CD4-positive, alpha-beta T cell (primary cell): ENCODE measurements at regions not wholly inside any gene's neighbourhood (a gene's known extent, or its start where the extent isn't known, plus 50 kb on each side); places are given as distances from the start of the nearest gene placed in this dataset.

Experiments
- ATAC-seq: fragments of 200-7000 bp; cut with Tn5 transposase; one replicate; pipeline ENCODE4 v1.10.0; 2022; ENCODE audit warnings: mild to moderate bottlenecking; ENCODE audit not compliant: poor library complexity
- CTCF ChIA-PET: fragments of 350-600 bp; sonication (Branson Sonifier 250); formaldehyde crosslinking; loops from one replicate; lab custom pipeline; 2021; ENCODE audit warnings: antibody characterized with exemption, inconsistent platforms; lab: Charles Lee
- POLR2A ChIA-PET: fragments of 350-600 bp; sonication (Branson Sonifier 250); formaldehyde crosslinking; loops from one replicate; lab custom pipeline; 2021; ENCODE audit warnings: antibody characterized with exemption, inconsistent platforms; lab: Charles Lee
- DNase-seq, 14 experiments: peaks; one replicate each; pipeline ENCODE4 v3.0.0-alpha.2; 2013 to 2020; ENCODE audit warnings: mixed read lengths in 2 of 14
- H3K27ac ChIP-seq, 2 donors: one replicate each; pipeline versions ENCODE4 v1.5.1 to v1.7.0; 2013; ENCODE audit warnings: low read length in 2 of 2, low read depth in 1 of 2, mild to moderate bottlenecking in 1 of 2
- H3K27me3 ChIP-seq, 2 experiments: 1 replicate in 1 of 2; 2 replicates in 1 of 2; pipeline versions ENCODE4 v1.6.1 to v1.7.0; 2013; ENCODE audit warnings: low read length in 2 of 2, control low read depth in 1 of 2, mild to moderate bottlenecking in 1 of 2, moderate library complexity in 1 of 2; ENCODE audit not compliant: insufficient read depth in 2 of 2, control insufficient read depth in 1 of 2
- H3K36me3 ChIP-seq: one replicate; pipeline ENCODE4 v1.6.1; 2013; ENCODE audit warnings: low read length, control low read depth; ENCODE audit not compliant: insufficient read depth
- H3K4me1 ChIP-seq: one replicate; pipeline ENCODE4 v1.6.1; 2013; ENCODE audit warnings: low read length, control low read depth; ENCODE audit not compliant: insufficient read depth
- H3K4me3 ChIP-seq: one replicate; pipeline ENCODE4 v1.5.1; 2013; ENCODE audit warnings: mild to moderate bottlenecking, low read length, moderate library complexity
- H3K9me3 ChIP-seq, 2 experiments: 1 replicate in 1 of 2; 2 replicates in 1 of 2; pipeline versions ENCODE4 v1.6.1 to v1.7.0; 2013; ENCODE audit warnings: low read length in 2 of 2, mild to moderate bottlenecking in 2 of 2, control low read depth in 1 of 2, moderate library complexity in 1 of 2; ENCODE audit not compliant: control insufficient read depth in 1 of 2, insufficient read depth in 1 of 2
- H3K27ac Mint-ChIP-seq: one replicate; pipeline ENCODE4 v1.8.0; 2020; ENCODE audit warnings: mixed read lengths
- H3K27me3 Mint-ChIP-seq: one replicate; pipeline ENCODE4 v1.8.0; 2021; ENCODE audit warnings: mixed read lengths
- H3K36me3 Mint-ChIP-seq: one replicate; pipeline ENCODE4 v1.8.0; 2021; ENCODE audit warnings: low read depth, mixed read lengths
- H3K4me1 Mint-ChIP-seq: one replicate; pipeline ENCODE4 v1.8.0; 2021; ENCODE audit warnings: low read depth, mixed read lengths
- H3K4me3 Mint-ChIP-seq: one replicate; pipeline ENCODE4 v1.8.0; 2020; ENCODE audit warnings: mild to moderate bottlenecking, mixed read lengths
- H3K9me3 Mint-ChIP-seq: one replicate; pipeline ENCODE4 v1.8.0; 2020; ENCODE audit warnings: mixed read lengths
- intact Hi-C, 2 experiments: fragments of 100-400 bp; cut with DNase I in 1 of 2; cut with micrococcal nuclease in 1 of 2; formaldehyde crosslinking; loops; one replicate each; pipeline versions ENCODE4 v1.15.1 to v1.9.0; 2023 to 2025; cut with DNase I, micrococcal nuclease
- TF ChIP-seq, protein P1 (sequence below): fragments of 200-600 bp; IDR thresholded peaks from one replicate; pipeline ENCODE4 v1.8.0; 2022; ENCODE audit warnings: antibody characterized with exemption, mild to moderate bottlenecking

DNA sequence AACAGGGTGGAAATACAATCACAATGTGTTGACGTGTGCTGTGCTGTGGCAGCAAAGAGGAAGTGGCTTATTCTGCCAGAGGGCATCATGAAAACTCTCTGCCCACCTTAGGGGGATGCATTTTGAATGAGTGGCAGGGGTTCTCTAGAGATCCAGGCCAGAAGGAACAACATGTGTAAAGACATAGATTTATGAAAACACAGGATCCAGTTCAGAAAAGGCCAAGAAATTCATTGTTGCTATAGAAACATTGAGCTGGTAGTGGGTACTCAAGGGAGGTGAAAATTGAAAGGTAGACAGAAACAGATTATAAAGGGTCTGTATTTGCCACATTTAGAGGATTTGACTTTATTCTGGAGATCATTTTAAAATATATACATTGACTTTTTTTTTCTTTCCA lies 417.7 kb downstream of the ENC1 start:
- intact Hi-C loops: no loop called here
- H3K36me3 ChIP-seq: no peaks in the 10 kb centered on the region
- no peak overlapping the region for H3K4me3 ChIP-seq
- POLR2A ChIA-PET: no interaction called here
- Mint-ChIP-seq H3K4me3 (no peak overlapping the region), H3K4me1 (no peaks in the 10 kb centered on the region), H3K27me3 (peaks cover 18% of the 10 kb centered on the region), H3K36me3 (no peaks in the 10 kb centered on the region), H3K9me3 (peaks cover 2% of the 10 kb centered on the region), H3K27ac (no peak overlapping the region)
- CTCF ChIA-PET: no interaction called here
- no peak overlapping the region for H3K27ac ChIP-seq
- H3K4me1 ChIP-seq: no peaks in the 10 kb centered on the region
- TF ChIP-seq, protein P1, sequence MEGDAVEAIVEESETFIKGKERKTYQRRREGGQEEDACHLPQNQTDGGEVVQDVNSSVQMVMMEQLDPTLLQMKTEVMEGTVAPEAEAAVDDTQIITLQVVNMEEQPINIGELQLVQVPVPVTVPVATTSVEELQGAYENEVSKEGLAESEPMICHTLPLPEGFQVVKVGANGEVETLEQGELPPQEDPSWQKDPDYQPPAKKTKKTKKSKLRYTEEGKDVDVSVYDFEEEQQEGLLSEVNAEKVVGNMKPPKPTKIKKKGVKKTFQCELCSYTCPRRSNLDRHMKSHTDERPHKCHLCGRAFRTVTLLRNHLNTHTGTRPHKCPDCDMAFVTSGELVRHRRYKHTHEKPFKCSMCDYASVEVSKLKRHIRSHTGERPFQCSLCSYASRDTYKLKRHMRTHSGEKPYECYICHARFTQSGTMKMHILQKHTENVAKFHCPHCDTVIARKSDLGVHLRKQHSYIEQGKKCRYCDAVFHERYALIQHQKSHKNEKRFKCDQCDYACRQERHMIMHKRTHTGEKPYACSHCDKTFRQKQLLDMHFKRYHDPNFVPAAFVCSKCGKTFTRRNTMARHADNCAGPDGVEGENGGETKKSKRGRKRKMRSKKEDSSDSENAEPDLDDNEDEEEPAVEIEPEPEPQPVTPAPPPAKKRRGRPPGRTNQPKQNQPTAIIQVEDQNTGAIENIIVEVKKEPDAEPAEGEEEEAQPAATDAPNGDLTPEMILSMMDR: no peak
- no peaks in the 10 kb centered on the region for H3K9me3 ChIP-seq
- peaks cover 0 to 6% of the 10 kb centered on the region in 2 experiments for H3K27me3 ChIP-seq
- no peak for ATAC-seq
- DNase-seq: no peak

DNA sequence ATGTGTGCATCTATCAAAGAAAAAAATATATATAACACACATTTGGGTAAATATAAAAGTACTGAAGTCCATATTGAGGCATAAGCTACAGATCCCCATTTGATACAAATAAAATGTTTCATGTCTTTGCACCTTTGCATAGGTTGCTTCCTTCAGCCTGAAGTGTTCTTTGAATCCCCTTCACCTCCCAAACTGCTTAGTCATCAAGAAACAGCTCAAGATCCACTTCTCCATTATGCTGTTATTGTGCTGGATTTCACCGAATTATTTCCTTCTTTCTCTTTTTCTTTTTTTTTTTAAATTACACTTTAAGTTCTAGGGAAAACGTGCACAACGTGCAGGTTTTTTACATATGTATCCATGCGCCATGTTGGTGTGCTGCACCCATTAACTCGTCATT lies 419.1 kb downstream of the ENC1 start:
- Histone ChIP-seq H3K4me1 (no peaks in the 10 kb centered on the region), H3K9me3 (no peaks in the 10 kb centered on the region), H3K27me3 (peaks cover 0 to 5% of the 10 kb centered on the region in 2 experiments), H3K36me3 (no peaks in the 10 kb centered on the region), H3K27ac (no peak overlapping the region), H3K4me3 (no peak overlapping the region)
- CTCF ChIA-PET: no interaction called here
- Mint-ChIP-seq H3K4me3 (no peak overlapping the region), H3K36me3 (no peaks in the 10 kb centered on the region), H3K9me3 (peaks cover 2% of the 10 kb centered on the region), H3K27me3 (peaks cover 14% of the 10 kb centered on the region), H3K4me1 (no peaks in the 10 kb centered on the region), H3K27ac (no peak overlapping the region)
- no peak for ATAC-seq
- TF ChIP-seq, protein P1: no peak
- intact Hi-C loops: no loop called here
- POLR2A ChIA-PET: no interaction called here
- DNase-seq: no peak

DNA sequence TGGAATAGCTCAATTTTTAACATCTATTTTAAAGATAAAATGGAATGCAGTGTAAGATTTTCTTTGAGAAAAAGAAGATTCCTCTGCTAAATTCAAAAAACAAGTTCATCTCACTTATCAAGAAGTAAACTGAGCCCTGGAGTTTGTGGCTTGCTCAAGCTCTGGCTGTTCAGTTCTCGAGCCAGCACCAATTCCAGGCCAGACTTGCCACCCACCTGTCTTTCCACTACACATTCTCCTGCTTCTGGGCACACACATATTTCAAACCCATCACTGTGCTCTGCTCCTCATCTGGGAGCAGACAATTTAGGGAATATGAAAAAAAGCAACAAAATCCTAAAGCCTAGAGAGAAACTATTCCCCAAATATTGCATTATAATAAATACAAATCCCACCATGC lies 424.5 kb downstream of the ENC1 start:
- no peak for DNase-seq
- H3K27ac Mint-ChIP-seq: no peak overlapping the region
- ChIA-PET CTCF (no interaction called here), POLR2A (no interaction called here)
- H3K36me3 Mint-ChIP-seq: no peaks in the 10 kb centered on the region
- H3K27me3 Mint-ChIP-seq: peaks cover 6% of the 10 kb centered on the region
- Histone ChIP-seq H3K9me3 (no peaks in the 10 kb centered on the region), H3K4me3 (no peak overlapping the region), H3K4me1 (no peaks in the 10 kb centered on the region), H3K27me3 (peaks cover 0 to 2% of the 10 kb centered on the region in 2 experiments), H3K36me3 (no peaks in the 10 kb centered on the region), H3K27ac (no peak overlapping the region)
- TF ChIP-seq, protein P1: no peak
- H3K4me3 Mint-ChIP-seq: no peak overlapping the region
- intact Hi-C loops: no loop called here
- H3K9me3 Mint-ChIP-seq: peaks cover 2% of the 10 kb centered on the region
- H3K4me1 Mint-ChIP-seq: no peaks in the 10 kb centered on the region
- no peak for ATAC-seq
